ENCODE measurements at regions not wholly inside any gene's neighbourhood (a gene's known extent, or its start where the extent isn't known, plus 50 kb on each side); places are given as distances from the start of the nearest gene placed in this dataset.

DNA sequence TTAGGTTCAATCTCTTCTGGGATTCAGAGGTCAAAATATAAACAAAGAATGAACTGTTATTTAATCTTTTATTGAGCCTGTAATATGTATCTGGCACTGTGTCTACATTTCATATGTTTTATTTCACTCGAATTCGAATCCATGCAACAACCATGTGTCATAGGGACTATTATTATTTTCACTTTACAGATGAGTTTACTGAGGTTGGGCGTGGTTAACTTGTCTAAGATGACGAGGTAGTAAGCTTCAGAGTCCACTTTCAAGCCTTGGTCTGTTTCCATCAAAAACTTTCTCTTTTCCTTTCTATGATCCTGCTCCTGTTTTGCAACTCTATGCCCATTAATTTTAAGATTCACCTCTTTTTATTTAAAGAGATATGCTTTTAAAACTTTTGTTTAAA is 55.2 kb upstream of the DMAC1 start:
- TF ChIP-seq, protein P1, sequence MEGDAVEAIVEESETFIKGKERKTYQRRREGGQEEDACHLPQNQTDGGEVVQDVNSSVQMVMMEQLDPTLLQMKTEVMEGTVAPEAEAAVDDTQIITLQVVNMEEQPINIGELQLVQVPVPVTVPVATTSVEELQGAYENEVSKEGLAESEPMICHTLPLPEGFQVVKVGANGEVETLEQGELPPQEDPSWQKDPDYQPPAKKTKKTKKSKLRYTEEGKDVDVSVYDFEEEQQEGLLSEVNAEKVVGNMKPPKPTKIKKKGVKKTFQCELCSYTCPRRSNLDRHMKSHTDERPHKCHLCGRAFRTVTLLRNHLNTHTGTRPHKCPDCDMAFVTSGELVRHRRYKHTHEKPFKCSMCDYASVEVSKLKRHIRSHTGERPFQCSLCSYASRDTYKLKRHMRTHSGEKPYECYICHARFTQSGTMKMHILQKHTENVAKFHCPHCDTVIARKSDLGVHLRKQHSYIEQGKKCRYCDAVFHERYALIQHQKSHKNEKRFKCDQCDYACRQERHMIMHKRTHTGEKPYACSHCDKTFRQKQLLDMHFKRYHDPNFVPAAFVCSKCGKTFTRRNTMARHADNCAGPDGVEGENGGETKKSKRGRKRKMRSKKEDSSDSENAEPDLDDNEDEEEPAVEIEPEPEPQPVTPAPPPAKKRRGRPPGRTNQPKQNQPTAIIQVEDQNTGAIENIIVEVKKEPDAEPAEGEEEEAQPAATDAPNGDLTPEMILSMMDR (IDR thresholded peaks at IDR 0.05) = no peak
- Histone ChIP-seq H3K27ac (no peak overlapping the region), H3K4me3 (no peak overlapping the region)
- DNase-seq (ENCODE audit: low spot score) = no peak

Data from coronary artery (tissue), 2 donors.